ENCODE measurements at regions not wholly inside any gene's neighbourhood (a gene's known extent, or its start where the extent isn't known, plus 50 kb on each side); places are given as distances from the start of the nearest gene placed in this dataset.
"Not testable (repeated sequence)": the region's sequence is repeated elsewhere in the genome, so short reads cannot be mapped to it uniquely, and the experiment has no call there.

DNA sequence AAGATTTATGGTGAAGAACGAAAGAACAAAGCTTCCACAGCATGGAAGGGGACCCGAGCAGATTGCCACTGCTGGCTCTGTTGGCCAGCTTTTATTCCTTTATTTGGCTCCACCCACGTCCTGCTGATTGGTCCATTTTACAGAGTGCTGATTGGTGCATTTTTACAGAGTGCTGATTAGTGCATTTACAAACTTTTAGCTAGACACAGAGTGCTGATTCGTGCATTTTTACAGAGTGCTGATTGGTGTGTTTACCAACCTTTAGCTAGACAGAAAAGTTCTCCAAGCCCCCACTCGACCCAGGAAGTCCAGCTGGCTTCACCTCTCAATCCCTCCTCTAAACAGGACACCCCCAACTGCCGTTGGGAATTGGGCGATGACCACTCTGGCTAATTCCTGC is 511.5 kb downstream of the CCER1 start:
- H3K4me3 ChIP-seq (ENCODE audit: low read length); H3K9ac ChIP-seq (ENCODE audit: low read depth, low read length); H3K36me3 ChIP-seq (ENCODE audit: insufficient read depth, low read depth, low read length); H3K9me3 ChIP-seq (ENCODE audit: insufficient read depth, low read depth, low read length); H3K27ac ChIP-seq (ENCODE audit: low read length); H3K4me1 ChIP-seq (ENCODE audit: insufficient read depth, low read length); H3K27me3 ChIP-seq (ENCODE audit: insufficient read depth, low read length): not testable (repeated sequence)

DNA sequence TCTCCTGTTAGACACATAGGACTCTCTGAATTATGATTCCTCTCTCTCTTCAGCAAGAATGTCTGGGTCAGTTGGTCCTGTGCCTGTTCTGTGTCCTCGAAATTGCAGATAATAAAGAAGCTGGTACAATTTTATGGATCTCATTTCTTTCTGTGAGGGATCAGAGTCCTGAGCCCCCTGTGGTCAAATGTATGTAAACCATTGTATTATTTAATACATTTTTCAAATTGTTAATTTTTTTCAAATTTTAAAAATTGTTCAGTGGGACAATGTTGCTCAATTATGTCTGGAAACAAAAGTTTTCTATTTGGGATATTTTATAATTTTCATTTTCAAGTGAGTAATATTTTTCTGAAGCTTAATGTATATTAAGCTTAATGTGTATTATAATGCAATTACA is 513.5 kb downstream of the CCER1 start:
- no peak overlapping the region for H3K27ac ChIP-seq (ENCODE audit: low read length)
- no peaks in the 10 kb centered on the region for H3K27me3 ChIP-seq (ENCODE audit: insufficient read depth, low read length)
- peaks cover 5% of the 10 kb centered on the region for H3K9me3 ChIP-seq (ENCODE audit: insufficient read depth, low read depth, low read length)
- H3K9ac ChIP-seq (ENCODE audit: low read depth, low read length) = no peak overlapping the region
- H3K4me3 ChIP-seq (ENCODE audit: low read length) = no peak overlapping the region
- H3K4me1 ChIP-seq (ENCODE audit: insufficient read depth, low read length) = no peaks in the 10 kb centered on the region
- no peaks in the 10 kb centered on the region for H3K36me3 ChIP-seq (ENCODE audit: insufficient read depth, low read depth, low read length)

DNA sequence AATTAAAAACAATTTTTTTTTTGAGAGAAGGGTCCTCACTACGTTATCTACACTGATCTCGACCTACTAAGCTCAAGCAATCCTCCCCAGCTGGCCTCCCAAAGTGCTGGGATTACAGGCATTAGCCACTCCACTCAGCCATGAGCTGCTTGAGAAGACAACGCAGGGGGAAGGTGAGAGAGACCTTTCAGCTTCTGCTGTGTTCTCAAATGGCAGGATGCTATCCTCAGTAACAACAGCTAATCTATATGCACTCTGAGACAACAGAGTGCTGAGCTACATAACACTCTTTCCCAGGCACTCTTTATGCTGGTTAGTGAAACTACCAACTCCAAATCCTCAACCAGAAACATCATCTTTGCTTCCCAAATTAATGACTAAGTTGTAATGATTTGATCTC is 526.1 kb downstream of the CCER1 start:
- Histone ChIP-seq H3K36me3 (ENCODE audit: insufficient read depth, low read depth, low read length) (no peaks in the 10 kb centered on the region), H3K9ac (ENCODE audit: low read depth, low read length) (no peak overlapping the region), H3K9me3 (ENCODE audit: insufficient read depth, low read depth, low read length) (peaks cover 2% of the 10 kb centered on the region), H3K27ac (ENCODE audit: low read length) (no peak overlapping the region), H3K4me3 (ENCODE audit: low read length) (no peak overlapping the region), H3K4me1 (ENCODE audit: insufficient read depth, low read length) (no peaks in the 10 kb centered on the region), H3K27me3 (ENCODE audit: insufficient read depth, low read length) (no peaks in the 10 kb centered on the region)

DNA sequence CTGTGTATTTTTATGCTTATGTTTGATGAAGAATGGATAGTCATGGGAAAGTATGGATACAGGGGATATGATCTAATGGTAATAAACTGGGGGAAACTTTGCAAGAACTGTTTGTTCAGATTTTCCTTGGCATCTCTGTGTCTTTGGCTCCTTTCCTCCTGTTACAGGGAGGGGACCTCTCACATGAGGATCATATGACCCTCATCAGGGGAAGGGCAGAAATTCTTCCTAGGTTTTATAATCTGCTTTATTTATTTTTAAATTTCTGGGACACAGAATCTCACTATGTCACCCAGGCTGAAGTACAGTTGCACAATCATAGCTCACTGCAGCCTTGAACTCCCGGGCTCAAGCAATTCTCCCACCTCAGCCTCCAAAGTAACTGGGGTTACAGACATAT is 526.5 kb downstream of the CCER1 start:
- Histone ChIP-seq H3K4me3 (ENCODE audit: low read length) (no peak overlapping the region), H3K36me3 (ENCODE audit: insufficient read depth, low read depth, low read length) (no peaks in the 10 kb centered on the region), H3K4me1 (ENCODE audit: insufficient read depth, low read length) (no peaks in the 10 kb centered on the region), H3K27me3 (ENCODE audit: insufficient read depth, low read length) (no peaks in the 10 kb centered on the region), H3K9me3 (ENCODE audit: insufficient read depth, low read depth, low read length) (no peaks in the 10 kb centered on the region; the same call in 1 of the 2 replicates), H3K9ac (ENCODE audit: low read depth, low read length) (no peak overlapping the region), H3K27ac (ENCODE audit: low read length) (no peak overlapping the region)

DNA sequence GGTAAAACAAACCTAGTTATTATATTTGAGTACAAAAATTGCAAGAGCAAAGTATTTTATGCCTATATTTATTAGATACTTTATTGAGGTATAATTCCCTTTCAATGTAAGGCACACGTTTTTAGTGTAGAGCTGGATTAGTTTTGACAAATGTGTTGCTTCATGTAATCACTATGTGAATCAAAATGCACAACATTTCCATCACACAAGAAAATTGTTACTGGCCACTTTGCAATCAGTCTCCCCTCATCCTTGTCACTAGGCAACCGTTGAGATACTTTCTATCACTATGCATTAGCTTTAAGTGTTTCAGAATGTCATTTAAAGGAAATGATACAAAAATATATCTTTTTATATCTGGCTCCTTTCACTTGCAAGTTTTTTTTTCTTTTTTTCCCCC is 531.0 kb downstream of the CCER1 start:
- no peaks in the 10 kb centered on the region for H3K9me3 ChIP-seq (ENCODE audit: insufficient read depth, low read depth, low read length)
- H3K9ac ChIP-seq (ENCODE audit: low read depth, low read length) = no peak overlapping the region
- no peak overlapping the region for H3K27ac ChIP-seq (ENCODE audit: low read length)
- H3K27me3 ChIP-seq (ENCODE audit: insufficient read depth, low read length) = no peaks in the 10 kb centered on the region
- H3K4me3 ChIP-seq (ENCODE audit: low read length) = no peak overlapping the region
- no peaks in the 10 kb centered on the region for H3K4me1 ChIP-seq (ENCODE audit: insufficient read depth, low read length)
- H3K36me3 ChIP-seq (ENCODE audit: insufficient read depth, low read depth, low read length) = no peaks in the 10 kb centered on the region

DNA sequence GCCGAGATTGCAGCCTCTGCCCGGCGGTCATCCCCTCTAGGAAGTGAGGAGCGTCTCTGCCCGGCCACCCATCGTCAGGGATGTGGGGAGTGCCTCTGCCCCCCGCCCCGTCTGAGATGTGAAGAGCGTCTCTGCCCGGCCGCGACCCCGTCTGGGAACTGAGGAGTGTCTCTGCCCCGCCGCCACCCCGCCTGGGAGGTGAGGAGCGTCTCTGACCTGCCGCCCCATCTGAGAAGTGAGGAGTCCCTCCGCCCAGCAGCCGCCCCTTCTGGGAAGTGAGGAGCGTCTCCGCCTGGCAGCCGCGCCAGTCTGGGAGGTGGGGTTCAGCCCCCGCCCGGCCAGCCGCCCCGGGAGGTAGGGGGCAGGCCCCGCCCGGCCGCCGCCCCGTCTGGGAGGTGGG is 544.0 kb downstream of the CCER1 start:
- Histone ChIP-seq H3K27ac (ENCODE audit: low read length) (no peak overlapping the region), H3K4me1 (ENCODE audit: insufficient read depth, low read length) (peaks cover 7% of the 10 kb centered on the region; the same call in 1 of the 2 replicates)

DNA sequence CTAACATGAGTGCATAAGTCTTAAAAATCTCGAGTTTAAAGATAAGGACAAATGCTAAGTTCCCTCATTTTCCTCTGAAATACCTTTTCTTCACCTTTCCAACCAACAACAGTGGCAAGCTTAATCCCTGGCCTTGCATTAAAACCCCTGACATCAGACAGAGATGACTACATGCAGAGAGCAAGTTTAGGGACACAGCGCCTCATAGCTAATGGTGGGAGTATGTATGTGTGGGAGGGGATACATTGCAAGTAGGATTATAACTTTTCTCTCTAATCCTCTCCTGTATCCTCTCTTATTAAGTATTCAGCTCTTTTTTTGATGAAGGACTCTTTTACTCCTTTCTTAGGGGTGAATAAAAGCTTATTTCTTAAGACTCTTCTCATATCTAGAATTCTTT is 547.1 kb downstream of the CCER1 start:
- Histone ChIP-seq H3K4me3 (ENCODE audit: low read length) (no peak overlapping the region), H3K36me3 (ENCODE audit: insufficient read depth, low read depth, low read length) (no peaks in the 10 kb centered on the region), H3K27ac (ENCODE audit: low read length) (no peak overlapping the region), H3K9me3 (ENCODE audit: insufficient read depth, low read depth, low read length) (no peaks in the 10 kb centered on the region), H3K27me3 (ENCODE audit: insufficient read depth, low read length) (no peaks in the 10 kb centered on the region), H3K9ac (ENCODE audit: low read depth, low read length) (no peak overlapping the region), H3K4me1 (ENCODE audit: insufficient read depth, low read length) (0 out of 2 replicates have a peak, but pooled peaks cover under 1% of the 10 kb centered on the region)

More for the DNA sequence above, 544.0 kb downstream of the CCER1 start:
- Histone ChIP-seq H3K9ac (ENCODE audit: low read depth, low read length) (no peak overlapping the region), H3K4me3 (ENCODE audit: low read length) (no peak overlapping the region), H3K27me3 (ENCODE audit: insufficient read depth, low read length) (no peaks in the 10 kb centered on the region), H3K36me3 (ENCODE audit: insufficient read depth, low read depth, low read length) (no peaks in the 10 kb centered on the region), H3K9me3 (ENCODE audit: insufficient read depth, low read depth, low read length) (no peaks in the 10 kb centered on the region; the same call in 1 of the 2 replicates)

DNA sequence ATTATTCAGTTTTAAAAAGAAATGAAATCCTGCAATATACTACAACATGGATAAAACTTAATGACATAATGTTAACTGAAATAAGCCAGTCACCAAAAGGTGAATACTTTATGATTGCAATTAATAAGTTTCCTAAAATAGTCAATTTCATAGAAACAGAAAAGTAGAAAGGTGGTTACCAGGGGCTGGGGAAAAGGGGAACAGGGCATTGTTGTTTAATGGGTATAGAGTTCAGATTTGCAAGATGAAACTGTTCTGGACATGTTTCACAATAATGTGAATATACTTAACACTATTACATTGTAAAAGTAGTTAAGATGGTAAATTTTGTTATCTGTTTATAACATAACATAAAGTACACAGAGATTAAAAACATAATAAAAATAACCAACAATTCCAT is 550.9 kb downstream of the CCER1 start:
- Histone ChIP-seq H3K27ac (ENCODE audit: low read length) (no peak overlapping the region), H3K9ac (ENCODE audit: low read depth, low read length) (no peak overlapping the region), H3K9me3 (ENCODE audit: insufficient read depth, low read depth, low read length) (no peaks in the 10 kb centered on the region), H3K27me3 (ENCODE audit: insufficient read depth, low read length) (no peaks in the 10 kb centered on the region), H3K36me3 (ENCODE audit: insufficient read depth, low read depth, low read length) (no peaks in the 10 kb centered on the region), H3K4me1 (ENCODE audit: insufficient read depth, low read length) (no peaks in the 10 kb centered on the region), H3K4me3 (ENCODE audit: low read length) (no peak overlapping the region)

DNA sequence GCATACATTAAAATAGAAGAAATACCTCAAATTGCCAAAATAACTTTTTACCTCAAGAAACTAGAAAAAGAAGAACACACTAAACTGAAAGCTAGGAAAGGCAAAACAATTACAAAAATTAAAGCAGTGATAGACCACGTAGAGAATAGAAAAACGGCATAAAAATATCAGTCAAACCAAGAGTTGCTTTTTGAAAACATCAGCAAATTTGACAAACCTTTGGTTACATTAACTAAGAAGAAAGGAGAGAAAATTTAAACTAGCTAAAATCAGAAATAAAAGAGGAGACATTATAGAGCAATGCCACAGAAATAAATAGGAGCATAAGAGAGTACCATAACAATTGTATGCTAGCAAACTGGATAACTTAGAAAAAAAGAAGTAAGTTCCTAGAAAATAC is 553.8 kb downstream of the CCER1 start:
- H3K9me3 ChIP-seq (ENCODE audit: insufficient read depth, low read depth, low read length) = no peaks in the 10 kb centered on the region
- H3K27ac ChIP-seq (ENCODE audit: low read length) = no peak overlapping the region
- no peaks in the 10 kb centered on the region for H3K36me3 ChIP-seq (ENCODE audit: insufficient read depth, low read depth, low read length)
- H3K4me1 ChIP-seq (ENCODE audit: insufficient read depth, low read length) = no peaks in the 10 kb centered on the region
- no peaks in the 10 kb centered on the region for H3K27me3 ChIP-seq (ENCODE audit: insufficient read depth, low read length)
- H3K9ac ChIP-seq (ENCODE audit: low read depth, low read length) = no peak overlapping the region
- H3K4me3 ChIP-seq (ENCODE audit: low read length) = no peak overlapping the region

DNA sequence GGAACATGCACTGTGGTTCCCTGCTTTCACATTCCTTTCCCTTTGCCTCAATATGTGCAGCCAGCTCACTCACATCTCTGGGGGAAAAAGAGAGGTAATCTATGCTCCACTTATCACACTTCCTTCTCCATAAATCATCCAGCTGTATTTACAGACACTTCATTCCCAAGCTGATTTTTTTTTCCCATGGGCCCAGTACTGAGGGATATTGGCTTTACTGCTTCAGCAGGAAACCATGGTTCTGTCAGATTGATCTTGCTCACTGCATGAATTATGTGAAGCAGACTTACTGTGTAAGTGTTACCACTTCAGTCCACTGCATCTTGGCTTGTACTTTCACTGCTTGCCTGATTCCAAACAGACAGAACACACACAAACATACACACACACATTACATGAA is 555.6 kb downstream of the CCER1 start:
- Histone ChIP-seq H3K27me3 (ENCODE audit: insufficient read depth, low read length) (no peaks in the 10 kb centered on the region), H3K4me1 (ENCODE audit: insufficient read depth, low read length) (no peaks in the 10 kb centered on the region), H3K9me3 (ENCODE audit: insufficient read depth, low read depth, low read length) (no peaks in the 10 kb centered on the region)

DNA sequence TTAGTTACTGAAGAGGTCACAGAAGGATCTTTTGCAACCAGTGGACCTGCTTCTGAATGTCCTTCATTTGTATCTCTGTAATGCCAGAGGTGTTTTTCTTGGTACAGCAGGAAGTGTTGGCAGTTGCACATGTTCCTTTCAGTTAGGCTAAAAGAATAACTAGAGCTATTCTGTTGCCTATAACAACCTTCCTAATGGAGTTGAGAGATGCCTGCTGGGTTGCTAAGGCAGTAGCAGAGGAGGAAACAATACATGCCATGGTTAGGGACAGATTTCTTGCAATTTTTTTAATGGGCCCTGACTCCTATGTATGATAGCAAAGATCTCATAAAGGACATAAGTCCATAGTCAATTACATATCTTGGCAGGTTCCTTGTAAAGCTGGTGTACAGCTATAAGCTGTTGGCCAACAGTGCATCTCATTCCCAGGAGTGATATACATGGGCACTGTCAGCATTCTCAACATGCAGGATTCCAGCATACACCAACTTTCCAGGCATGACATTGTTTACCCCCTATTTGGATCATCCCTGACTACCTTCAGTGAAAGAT is 556.6 kb downstream of the CCER1 start:
- Histone ChIP-seq H3K36me3 (ENCODE audit: insufficient read depth, low read depth, low read length) (no peaks in the 10 kb centered on the region), H3K4me3 (ENCODE audit: low read length) (no peak overlapping the region), H3K4me1 (ENCODE audit: insufficient read depth, low read length) (no peaks in the 10 kb centered on the region), H3K9me3 (ENCODE audit: insufficient read depth, low read depth, low read length) (no peaks in the 10 kb centered on the region), H3K27ac (ENCODE audit: low read length) (no peak overlapping the region), H3K27me3 (ENCODE audit: insufficient read depth, low read length) (no peaks in the 10 kb centered on the region), H3K9ac (ENCODE audit: low read depth, low read length) (no peak overlapping the region)

More for the DNA sequence above, 555.6 kb downstream of the CCER1 start:
- no peaks in the 10 kb centered on the region for H3K36me3 ChIP-seq (ENCODE audit: insufficient read depth, low read depth, low read length)
- no peak overlapping the region for H3K4me3 ChIP-seq (ENCODE audit: low read length)
- H3K27ac ChIP-seq (ENCODE audit: low read length) = no peak overlapping the region
- H3K9ac ChIP-seq (ENCODE audit: low read depth, low read length) = no peak overlapping the region

DNA sequence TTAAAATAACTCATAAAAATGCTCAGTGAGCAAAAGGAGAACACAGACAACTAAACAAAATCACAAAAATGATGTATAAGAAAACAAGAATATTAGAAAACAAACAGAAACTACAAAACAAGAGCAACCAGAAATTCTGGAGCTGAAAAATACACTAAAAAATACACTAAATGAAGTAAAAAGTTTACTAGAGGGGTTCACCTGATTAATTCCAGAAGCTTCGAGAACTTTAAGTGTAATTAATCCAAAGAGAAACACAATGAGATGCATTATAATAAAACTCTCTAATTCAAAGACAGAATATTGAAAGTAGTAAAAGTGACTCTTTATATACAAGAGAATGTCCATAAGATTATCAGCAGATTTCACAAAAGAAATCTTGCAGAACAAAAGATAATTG is 558.4 kb downstream of the CCER1 start:
- Histone ChIP-seq H3K36me3 (ENCODE audit: insufficient read depth, low read depth, low read length) (no peaks in the 10 kb centered on the region), H3K4me1 (ENCODE audit: insufficient read depth, low read length) (no peaks in the 10 kb centered on the region), H3K4me3 (ENCODE audit: low read length) (no peak overlapping the region), H3K9me3 (ENCODE audit: insufficient read depth, low read depth, low read length) (no peaks in the 10 kb centered on the region), H3K27ac (ENCODE audit: low read length) (no peak overlapping the region), H3K9ac (ENCODE audit: low read depth, low read length) (no peak overlapping the region), H3K27me3 (ENCODE audit: insufficient read depth, low read length) (no peaks in the 10 kb centered on the region)
